K562 (cell line): ENCODE measurements at regions not wholly inside any gene's neighbourhood (a gene's known extent, or its start where the extent isn't known, plus 50 kb on each side); places are given as distances from the start of the nearest gene placed in this dataset.

Experiments
- ATAC-seq: fragments of 200-7000 bp; cut with Tn5 transposase; 3 replicates; pipeline ENCODE4 v1.9.1; 2020; ENCODE audit warnings: moderate library complexity
- BruUV-seq: library from RNA; stranded (reverse); fragments of 400-500 nt; replicated peaks from 2 replicates; lab custom pipeline; 2021; lab: Mats Ljungman, UMichigan
- CTCF ChIA-PET: fragments of 300-600 bp; formaldehyde crosslinking; extraction: SDS; loops from one replicate; lab custom pipeline; 2021; ENCODE audit warnings: low intra/inter-chr PET ratio; lab: Yijun Ruan, JAX
- POLR2A ChIA-PET: fragments of 300-600, 350-650 bp; sonication (Branson Sonifier 250); formaldehyde crosslinking; extraction: SDS; loops from one replicate; lab custom pipeline; 2021; ENCODE audit warnings: antibody characterized with exemption, inconsistent platforms; lab: Yijun Ruan, JAX
- DNase-seq, 4 experiments: peaks; one replicate each; pipeline versions ENCODE4 v3.0.0 to v3.0.0-alpha.2; 2011 to 2018; ENCODE audit warnings: low spot score in 3 of 4, mixed read lengths in 3 of 4; ENCODE audit errors: extremely low read depth in 1 of 4
- FAIRE-seq: peaks from 2 replicates; lab custom pipeline; 2011; peaks lifted over from hg19 to GRCh38; lab: Jason Lieb, UNC
- H2AFZ ChIP-seq: 2 replicates; pipeline ENCODE4 v1.6.0; 2011; ENCODE audit warnings: low read depth, low read length, control low read depth, inconsistent platforms
- H3K27ac ChIP-seq: fragments of 200-600 bp; 3 replicates; pipeline ENCODE4 v1.8.0; 2011; ENCODE audit warnings: low read depth, mild to moderate bottlenecking, control low read depth, inconsistent platforms, low read length, moderate library complexity, mixed read lengths; ENCODE audit errors: extremely low read depth
- H3K27me3 ChIP-seq, 2 experiments: fragments of 300-600 bp in 1 of 2; 2 replicates in 1 of 2; 3 replicates in 1 of 2; pipeline versions ENCODE4 v1.6.0 to v1.8.0; 2011; ENCODE audit warnings: inconsistent platforms in 2 of 2, low read length in 2 of 2, mild to moderate bottlenecking in 1 of 2, mixed read lengths in 1 of 2, moderate library complexity in 1 of 2; ENCODE audit not compliant: control insufficient read depth in 2 of 2, insufficient read depth in 2 of 2
- H3K36me3 ChIP-seq: fragments of 300-600 bp; 3 replicates; pipeline ENCODE4 v1.8.0; 2011; ENCODE audit warnings: mild to moderate bottlenecking, low read length, inconsistent platforms; ENCODE audit not compliant: control insufficient read depth, insufficient read depth
- H3K4me1 ChIP-seq, 2 experiments: fragments of 200-600 bp in 1 of 2; replicated peaks in 1 of 2; 2 replicates in 1 of 2; 3 replicates in 1 of 2; pipeline versions ENCODE4 v1.5.1 to v1.8.0; 2011; ENCODE audit warnings: inconsistent platforms in 2 of 2, low read length in 2 of 2, mild to moderate bottlenecking in 1 of 2, mixed read lengths in 1 of 2, moderate library complexity in 1 of 2; ENCODE audit not compliant: control insufficient read depth in 2 of 2, insufficient read depth in 2 of 2
- H3K4me2 ChIP-seq: 2 replicates; pipeline ENCODE4 v1.6.1; 2011; ENCODE audit warnings: low read length, control low read depth, inconsistent platforms, mixed read lengths; ENCODE audit not compliant: insufficient read depth
- H3K4me3 ChIP-seq: fragments of 200-600 bp; sonication (generic), shearing (Covaris generic); 2 replicates; pipeline ENCODE4 v1.5.1; 2016; ENCODE audit warnings: control low read depth, inconsistent platforms
- H3K79me2 ChIP-seq: fragments of 200-600 bp; 3 replicates; pipeline ENCODE4 v1.8.0; 2011; ENCODE audit warnings: low read length, inconsistent platforms; ENCODE audit not compliant: control insufficient read depth, insufficient read depth
- H3K9ac ChIP-seq, 2 experiments: 2 replicates each; pipeline versions ENCODE4 v1.6.0 to v1.6.1; 2011; ENCODE audit warnings: low read depth in 2 of 2, low read length in 2 of 2, control low read depth in 1 of 2, inconsistent platforms in 1 of 2, mild to moderate bottlenecking in 1 of 2, mixed read lengths in 1 of 2; ENCODE audit not compliant: insufficient read depth in 1 of 2
- H3K9me1 ChIP-seq: one replicate; pipeline ENCODE4 v1.6.0; 2011; ENCODE audit warnings: inconsistent platforms, mild to moderate bottlenecking, low read length, moderate library complexity; ENCODE audit not compliant: control insufficient read depth, insufficient read depth
- H3K9me3 ChIP-seq: replicated peaks from 2 replicates; pipeline ENCODE4 v1.5.1; 2011; ENCODE audit warnings: low read depth, low read length, inconsistent platforms; ENCODE audit not compliant: control insufficient read depth, insufficient read depth
- H4K20me1 ChIP-seq: replicated peaks from 2 replicates; pipeline ENCODE4 v1.6.1; 2011; ENCODE audit warnings: low read length, inconsistent platforms, mixed read lengths; ENCODE audit not compliant: control insufficient read depth, insufficient read depth
- C11orf30 ChIP-seq: fragments of 450-650 bp; IDR thresholded peaks from 2 replicates; pipeline ENCODE4 v1.6.1; 2016; ENCODE audit warnings: low read depth, mild to moderate bottlenecking
- CBFA2T2 ChIP-seq: fragments of 450-650 bp; conservative IDR thresholded peaks from 2 replicates; pipeline ENCODE4 v1.6.1; 2017; ENCODE audit warnings: mild to moderate bottlenecking
- CHCHD3 ChIP-seq: fragments of 250-450 bp; sonication (Bioruptor Pico); IDR thresholded peaks from 2 replicates; pipeline ENCODE4 v2.1.2; 2022; ENCODE audit warnings: mild to moderate bottlenecking
- DACH1 ChIP-seq: fragments of 450-650 bp; IDR thresholded peaks from 2 replicates; pipeline ENCODE4 v1.6.1; 2018; ENCODE audit not compliant: partially characterized antibody
- GATA2 ChIP-seq: sonication (generic); formaldehyde crosslinking; IDR thresholded peaks from 2 replicates; pipeline ENCODE4 v1.4.0; 2020; ENCODE audit warnings: mild to moderate bottlenecking, missing genetic modification reagents
- HMG20A ChIP-seq: fragments of 450-650 bp; formaldehyde crosslinking; conservative IDR thresholded peaks from 2 replicates; pipeline ENCODE4 v1.4.0; 2020; ENCODE audit warnings: mild to moderate bottlenecking, mixed read lengths
- KDM5B ChIP-seq: fragments of 200-600 bp; sonication (generic); IDR thresholded peaks from 2 replicates; pipeline ENCODE4 v1.6.1; 2012; ENCODE audit warnings: low read depth, mild to moderate bottlenecking, moderate library complexity, low read length, control low read depth, inconsistent platforms; ENCODE audit not compliant: insufficient replicate concordance
- KHSRP ChIP-seq: fragments of 450-650 bp; IDR thresholded peaks from 2 replicates; pipeline ENCODE4 v1.6.1; 2017
- KLF10 ChIP-seq: fragments of 250-450 bp; sonication (Bioruptor Pico); IDR thresholded peaks from 2 replicates; pipeline ENCODE4 v1.6.1; 2021; ENCODE audit warnings: matching md5 sums
- MTA1 ChIP-seq: fragments of 450-650 bp; IDR thresholded peaks from 2 replicates; pipeline ENCODE4 v1.6.1; 2017; ENCODE audit warnings: borderline replicate concordance
- POLR3G ChIP-seq: IDR thresholded peaks from 2 replicates; pipeline ENCODE4 v1.6.1; 2011; ENCODE audit not compliant: insufficient read length, insufficient replicate concordance; ENCODE audit errors: extremely low read depth
- PURB ChIP-seq: sonication (generic); formaldehyde crosslinking; IDR thresholded peaks from 2 replicates; pipeline ENCODE4 v1.9.0; 2021; ENCODE audit warnings: low read depth, mild to moderate bottlenecking, missing genetic modification reagents
- SLC30A9 ChIP-seq: fragments of 250-450 bp; sonication (Bioruptor Pico); IDR thresholded peaks from 2 replicates; pipeline ENCODE4 v1.8.0; 2022; ENCODE audit warnings: mild to moderate bottlenecking, moderate library complexity
- SP2 ChIP-seq: IDR thresholded peaks from 2 replicates; pipeline ENCODE4 v1.6.1; 2011; ENCODE audit warnings: mild to moderate bottlenecking, low read depth, low read length, moderate library complexity; ENCODE audit not compliant: poor library complexity, severe bottlenecking; ENCODE audit errors: extremely low read depth
- STAT5B ChIP-seq: fragments of 250-450 bp; sonication (Bioruptor Pico); IDR thresholded peaks from 2 replicates; pipeline ENCODE4 v1.8.0; 2021; ENCODE audit warnings: mild to moderate bottlenecking, inconsistent platforms
- ZBTB9 ChIP-seq: fragments of 450-650 bp; formaldehyde crosslinking; IDR thresholded peaks from 2 replicates; pipeline ENCODE4 v1.4.0; 2020; ENCODE audit warnings: mild to moderate bottlenecking, moderate library complexity
- ZNF589 ChIP-seq: fragments of 200-800 bp; sonication (Bioruptor generic); IDR thresholded peaks from 2 replicates; pipeline ENCODE4 v1.6.1; 2016; ENCODE audit warnings: low read depth, missing genetic modification characterization, missing compliant biosample characterization
- ZNF75A ChIP-seq: fragments of 450-650 bp; formaldehyde crosslinking; IDR thresholded peaks from 2 replicates; pipeline ENCODE4 v1.4.0; 2020; ENCODE audit warnings: mild to moderate bottlenecking
- WGBS: fragments of 100-300 bp; shearing (Covaris generic); methylation state at CpG from one replicate; pipeline ENCODE4 v1.1.6; 2016; ENCODE audit warnings: low coverage, mixed read lengths; ENCODE audit not compliant: insufficient coverage; ENCODE audit errors: missing lambda C conversion rate; 5-methylcytosine and 5-hydroxymethylcytosine counted together
- in situ Hi-C: fragments of 300-500 bp; cut with MboI; formaldehyde crosslinking; loops from 4 replicates; pipeline ENCODE4 v1.15.0; 2018; ENCODE audit warnings: inconsistent platforms, mixed read lengths
- intact Hi-C: fragments of 100-400 bp; cut with micrococcal nuclease; formaldehyde crosslinking; loops from 2 replicates; pipeline ENCODE4 v1.14.2; 2022
- TF ChIP-seq, protein P1 (sequence below): IDR thresholded peaks from 3 replicates; pipeline ENCODE4 v1.6.1; 2011; ENCODE audit warnings: borderline replicate concordance, mild to moderate bottlenecking; ENCODE audit not compliant: insufficient read length, insufficient read depth

DNA sequence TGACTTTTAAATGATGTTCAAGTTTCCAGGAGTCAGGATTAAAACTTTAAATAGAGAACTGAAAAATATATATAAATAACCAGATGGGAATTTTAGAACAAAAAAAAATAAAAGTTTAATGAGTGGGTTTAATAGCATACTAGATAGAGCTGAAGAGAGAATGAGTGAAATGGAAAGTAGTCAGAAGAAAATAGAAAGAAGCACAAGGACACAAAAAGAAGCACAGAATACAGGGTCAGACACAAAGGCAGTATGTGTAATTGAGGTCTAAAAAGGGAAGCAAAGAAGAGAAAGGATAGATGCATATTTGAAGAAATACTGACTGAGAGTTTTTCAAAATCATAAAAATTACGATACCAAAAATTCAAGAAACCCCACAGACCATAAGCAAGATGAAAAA, 159.8 kb upstream of the FERMT1 start (continued):
- no peak for TF ChIP-seq CBFA2T2
- no peak for TF ChIP-seq KDM5B
- TF ChIP-seq HMG20A (CRISPR knock-in tag) = no peak
- no peak for TF ChIP-seq PURB (CRISPR knock-in tag)
- TF ChIP-seq ZBTB9 (CRISPR knock-in tag) = no peak
- TF ChIP-seq, protein P1, sequence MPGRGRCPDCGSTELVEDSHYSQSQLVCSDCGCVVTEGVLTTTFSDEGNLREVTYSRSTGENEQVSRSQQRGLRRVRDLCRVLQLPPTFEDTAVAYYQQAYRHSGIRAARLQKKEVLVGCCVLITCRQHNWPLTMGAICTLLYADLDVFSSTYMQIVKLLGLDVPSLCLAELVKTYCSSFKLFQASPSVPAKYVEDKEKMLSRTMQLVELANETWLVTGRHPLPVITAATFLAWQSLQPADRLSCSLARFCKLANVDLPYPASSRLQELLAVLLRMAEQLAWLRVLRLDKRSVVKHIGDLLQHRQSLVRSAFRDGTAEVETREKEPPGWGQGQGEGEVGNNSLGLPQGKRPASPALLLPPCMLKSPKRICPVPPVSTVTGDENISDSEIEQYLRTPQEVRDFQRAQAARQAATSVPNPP = no peak

DNA sequence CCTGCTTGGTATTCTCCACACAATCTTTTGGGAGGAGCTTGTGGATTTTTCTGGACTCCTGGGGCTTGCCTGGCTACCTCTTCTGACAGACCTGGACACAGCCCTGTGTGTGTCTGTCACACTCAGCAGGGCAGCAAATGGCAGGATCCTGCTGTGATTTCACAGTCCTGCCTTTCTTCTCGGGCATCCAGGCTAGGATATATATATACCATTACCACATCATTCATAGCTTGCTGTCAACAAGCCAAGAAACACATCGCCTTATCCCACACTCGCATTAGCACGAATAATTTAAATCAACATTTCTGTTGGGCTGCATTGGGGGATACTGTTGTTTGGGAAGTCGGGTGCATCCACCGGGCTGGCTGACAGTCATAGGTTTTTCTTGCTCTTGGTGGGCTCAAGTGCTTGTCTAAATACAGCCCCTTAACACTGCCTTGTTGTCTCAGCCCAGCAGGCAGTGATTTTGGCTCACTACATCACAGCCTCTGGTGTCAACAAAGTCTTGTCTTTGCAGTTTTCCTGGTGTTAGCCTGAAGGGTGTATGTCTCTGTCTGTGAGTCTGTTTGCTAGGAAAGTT, 154.9 kb upstream of the FERMT1 start:
- Histone ChIP-seq H3K9me3 (no peaks in the 10 kb centered on the region), H2AFZ (no peak overlapping the region), H4K20me1 (no peaks in the 10 kb centered on the region), H3K79me2 (no peaks in the 10 kb centered on the region), H3K4me2 (no peak overlapping the region), H3K9ac (no peak overlapping the region), H3K4me3 (no peak overlapping the region), H3K9me1 (no peaks in the 10 kb centered on the region), H3K4me1 (no peaks in the 10 kb centered on the region), H3K27ac (no peak overlapping the region), H3K27me3 (no peaks in the 10 kb centered on the region), H3K36me3 (no peaks in the 10 kb centered on the region)
- in situ Hi-C loops (no loop called here), intact Hi-C loops (no loop called here)
- WGBS = 7% methylated on average over 6 of the region's 6 CpGs
- FAIRE-seq (no peak), ATAC-seq (no peak), DNase-seq (no peak)
- TF ChIP-seq KHSRP (no peak), MTA1 (no peak), STAT5B (CRISPR knock-in tag) (no peak), GATA2 (no peak), ZNF75A (CRISPR knock-in tag) (no peak), SP2 (no peak), KLF10 (CRISPR knock-in tag) (no peak), CHCHD3 (CRISPR knock-in tag) (no peak), ZNF589 (no peak), SLC30A9 (CRISPR knock-in tag) (no peak), C11orf30 (no peak), DACH1 (no peak), POLR3G (no peak)
- CTCF ChIA-PET = no interaction called here
- POLR2A ChIA-PET = interaction anchor here (0.6 kb wide), 1 partner anchor 337 kb away, joined by 3 read pairs; no protein-coding TSS in a partner anchor
- BruUV-seq = no TSS peak
